GM18868 (cell line): ENCODE measurements at regions not wholly inside any gene's neighbourhood (a gene's known extent, or its start where the extent isn't known, plus 50 kb on each side); places are given as distances from the start of the nearest gene placed in this dataset.

Source experiments
- ATAC-seq: cut with Tn5 transposase; IDR thresholded peaks from one replicate; pipeline ENCODE4 v1.9.1; 2021; ENCODE audit warnings: mild to moderate bottlenecking, moderate library complexity; ENCODE audit not compliant: unreplicated experiment

- no peak for ATAC-seq
These were observed 69.7 kb downstream of the PSMB1 start for GRCh38 chr6:170483413-170483812.

DNA sequence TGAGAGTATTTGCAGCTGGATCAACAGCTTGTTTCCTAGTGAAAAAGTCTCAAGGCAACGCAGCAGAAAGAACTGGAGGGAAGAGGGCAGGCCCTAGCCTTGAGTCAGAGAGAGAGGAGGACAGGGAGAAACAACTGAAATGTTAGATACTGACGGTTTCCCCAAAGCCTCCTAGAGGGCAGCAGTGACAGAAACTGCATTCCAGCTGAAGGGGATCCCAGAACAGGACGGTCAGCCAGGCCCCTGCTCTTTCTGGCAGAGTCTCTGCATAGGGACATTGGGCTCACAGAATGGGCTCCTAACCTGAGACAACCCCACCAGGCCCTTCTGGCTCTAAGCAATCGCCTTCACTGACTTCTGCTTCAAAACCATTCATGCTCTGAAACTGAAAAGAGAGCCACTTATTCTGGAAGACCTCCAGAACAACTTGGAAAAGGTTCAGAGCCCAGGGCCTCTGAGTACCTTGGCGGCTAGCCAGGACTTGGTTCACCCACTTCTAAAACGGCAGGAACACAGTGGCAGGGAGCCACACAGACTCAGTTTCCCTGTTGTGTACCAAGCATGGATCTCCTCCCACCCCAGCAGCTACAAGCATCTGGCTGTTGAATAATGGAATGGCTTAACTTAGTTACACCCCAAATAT lies 72.9 kb downstream of the PSMB1 start:
- ATAC-seq: no peak

- peak; percentile 79 for ATAC-seq
These were observed 76.7 kb downstream of the PSMB1 start for GRCh38 chr6:170476360-170476759.

GRCh38 chr6:170475118-170475517 lies 78.0 kb downstream of the PSMB1 start:
- ATAC-seq: peak; percentile 76

DNA sequence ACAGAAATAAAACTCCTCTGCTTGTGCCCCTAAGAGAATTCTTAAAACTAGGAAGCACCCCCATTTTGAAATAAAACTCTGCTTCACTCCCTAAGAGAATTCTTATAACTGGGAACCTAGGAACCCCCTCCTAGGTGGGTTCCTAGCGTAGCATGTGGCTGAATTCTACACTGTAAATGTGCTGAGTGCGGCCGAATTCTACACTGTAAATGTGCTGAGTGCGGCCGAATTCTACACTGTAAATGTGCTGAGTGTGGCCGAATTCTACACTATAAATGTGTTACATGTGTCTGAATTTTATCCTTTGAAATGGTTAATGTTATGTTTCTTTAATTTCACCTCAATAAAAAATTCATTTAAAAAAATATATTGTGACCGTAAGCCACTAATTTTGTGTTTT lies 79.3 kb downstream of the PSMB1 start:
- no peak for ATAC-seq

- ATAC-seq: no peak
These were observed 79.8 kb downstream of the PSMB1 start for GRCh38 chr6:170473301-170473717.

DNA sequence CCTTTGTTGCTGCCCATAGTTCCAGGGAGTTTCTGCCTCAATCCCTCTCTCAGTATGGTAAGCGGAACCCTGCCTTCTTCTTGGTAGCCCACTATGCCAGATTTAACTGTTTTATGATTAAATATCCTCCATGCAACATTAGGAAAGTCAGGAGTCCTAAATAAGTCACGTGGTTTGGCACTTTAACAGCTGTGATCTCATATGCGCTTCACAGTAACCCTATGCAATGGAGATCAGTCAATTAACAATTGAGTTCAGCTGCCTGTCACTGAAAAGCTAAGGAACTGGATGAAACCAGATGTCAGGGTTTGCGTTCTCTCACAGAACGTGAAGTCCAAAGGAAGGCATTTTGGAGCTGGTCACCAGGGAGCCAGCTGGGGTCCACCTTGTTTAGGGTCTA lies 81.6 kb downstream of the PSMB1 start:
- no peak for ATAC-seq

- ATAC-seq: no peak
These were observed 82.4 kb downstream of the PSMB1 start for GRCh38 chr6:170470734-170471133.

DNA sequence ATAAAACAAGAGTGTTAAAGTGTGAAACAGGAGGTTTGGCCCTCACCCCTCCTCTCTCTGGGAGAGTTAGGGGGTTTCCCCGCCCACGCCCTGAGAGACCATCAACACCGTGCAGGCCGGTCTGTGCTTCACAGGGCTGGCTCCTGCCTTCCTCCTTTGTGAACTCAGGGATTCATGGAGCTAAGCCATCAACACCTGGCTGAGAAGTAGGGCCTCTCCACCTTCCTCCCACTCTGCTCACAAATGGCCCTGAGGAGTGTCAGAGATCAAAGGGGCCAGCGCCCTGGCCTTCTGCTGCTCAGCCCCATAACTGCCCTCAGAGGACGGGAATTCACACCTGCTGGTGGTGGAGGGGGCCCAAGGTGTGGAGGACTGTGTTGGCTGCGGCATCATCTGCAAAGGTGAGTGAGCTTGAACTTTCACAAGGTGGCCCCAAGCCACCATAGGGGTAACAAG lies 88.6 kb downstream of the PSMB1 start:
- peak; percentile 77 for ATAC-seq

- ATAC-seq: peak; percentile 12
These were observed 89.0 kb downstream of the PSMB1 start for GRCh38 chr6:170464080-170464479.

GRCh38 chr6:170463101-170463721 lies 89.9 kb downstream of the PSMB1 start:
- no peak for ATAC-seq

- no peak for ATAC-seq
These were observed 90.6 kb downstream of the PSMB1 start for GRCh38 chr6:170462366-170463020.

DNA sequence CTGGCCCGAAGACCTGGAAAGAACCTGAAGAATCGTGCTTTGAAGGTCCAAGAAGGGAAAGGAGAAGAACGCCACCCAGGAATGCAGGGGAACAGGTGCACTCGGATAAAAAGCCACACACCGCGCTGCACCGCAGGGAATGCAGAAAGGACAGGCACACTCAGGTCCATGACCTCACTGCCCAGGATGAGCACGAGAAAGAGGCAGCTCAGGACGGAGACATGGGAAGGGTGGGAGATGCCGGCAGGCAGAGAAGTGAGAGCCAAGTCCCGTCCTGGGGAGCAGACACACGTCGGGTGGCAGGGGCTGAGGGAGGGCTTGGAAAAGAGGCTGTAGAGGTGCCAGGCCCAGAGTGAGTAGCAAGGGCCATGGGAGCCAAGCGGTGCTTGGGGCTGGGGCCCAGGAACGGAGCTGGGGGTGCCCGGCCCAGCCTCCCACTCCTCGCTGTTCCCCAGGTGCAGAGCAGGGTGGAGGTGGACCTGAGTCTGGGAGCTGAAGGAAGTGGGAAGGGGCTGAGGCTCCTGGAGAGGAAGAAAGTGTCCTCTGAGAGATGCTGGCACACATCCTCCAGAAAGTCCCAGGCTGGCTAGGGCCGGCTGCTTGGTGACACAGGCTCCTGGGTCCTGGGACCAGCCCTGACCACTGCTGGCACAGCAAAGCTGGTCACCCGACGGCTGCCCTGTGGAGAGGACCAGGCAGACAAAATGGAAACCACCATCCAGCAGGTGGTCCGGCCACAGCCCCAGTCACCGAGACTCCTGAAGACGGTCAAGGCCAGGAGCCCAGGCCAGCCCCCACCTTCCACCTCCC lies 91.3 kb downstream of the PSMB1 start:
- ATAC-seq: no peak

DNA sequence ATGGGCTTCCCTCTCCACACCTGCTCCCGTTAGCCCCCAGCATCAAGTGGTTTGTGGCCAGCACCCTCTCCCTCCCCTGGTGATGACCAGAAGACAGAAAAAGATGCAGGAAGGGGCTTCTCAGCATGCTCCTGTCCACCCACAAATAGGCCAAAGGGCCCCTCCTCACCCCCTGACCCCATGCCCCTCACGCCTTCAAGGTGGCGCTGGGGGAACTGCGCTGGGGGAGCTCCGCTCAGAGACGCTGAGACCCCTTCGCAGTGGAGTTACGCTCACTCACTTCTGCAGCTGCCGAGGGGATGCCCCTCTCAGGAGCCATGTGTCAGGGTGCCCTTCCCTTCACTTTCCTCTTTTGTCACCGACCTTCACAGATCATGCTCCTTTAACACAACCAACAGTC lies 92.0 kb downstream of the PSMB1 start:
- no peak for ATAC-seq

DNA sequence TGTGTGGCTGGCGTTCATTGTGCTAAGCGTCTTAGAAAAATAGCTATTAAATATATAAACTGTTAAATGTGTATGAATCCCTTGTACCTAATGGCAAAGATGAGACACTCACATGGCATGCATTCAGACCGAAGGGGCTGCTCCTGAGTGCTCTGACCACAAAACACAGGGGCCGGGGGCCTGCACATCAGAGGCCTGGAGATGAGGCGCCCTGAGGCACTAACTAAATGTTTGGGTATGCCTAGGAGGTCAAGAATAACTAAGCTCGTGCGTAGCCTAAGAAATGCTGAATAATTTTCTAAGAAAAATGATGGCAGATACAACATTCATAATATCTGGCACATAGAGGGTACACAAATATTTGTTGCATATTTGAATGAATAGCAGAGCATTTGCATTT lies 92.5 kb downstream of the PSMB1 start:
- no peak for ATAC-seq

- ATAC-seq: peak; percentile 87
These were observed 93.7 kb downstream of the PSMB1 start for GRCh38 chr6:170459451-170459850.

GRCh38 chr6:170456886-170457698 lies 96.0 kb downstream of the PSMB1 start:
- ATAC-seq: no peak
